GM21619 (cell line): ENCODE measurements at regions not wholly inside any gene's neighbourhood (a gene's known extent, or its start where the extent isn't known, plus 50 kb on each side); places are given as distances from the start of the nearest gene placed in this dataset.
"Not testable (repeated sequence)": the region's sequence is repeated elsewhere in the genome, so short reads cannot be mapped to it uniquely, and the experiment has no call there.

Source experiments
- ATAC-seq: cut with Tn5 transposase; IDR thresholded peaks from one replicate; pipeline ENCODE4 v1.9.1; 2021; ENCODE audit not compliant: unreplicated experiment

GRCh38 chrX:40885989-40886388 is 150.6 kb upstream of the MED14 start:
- no peak for ATAC-seq

DNA sequence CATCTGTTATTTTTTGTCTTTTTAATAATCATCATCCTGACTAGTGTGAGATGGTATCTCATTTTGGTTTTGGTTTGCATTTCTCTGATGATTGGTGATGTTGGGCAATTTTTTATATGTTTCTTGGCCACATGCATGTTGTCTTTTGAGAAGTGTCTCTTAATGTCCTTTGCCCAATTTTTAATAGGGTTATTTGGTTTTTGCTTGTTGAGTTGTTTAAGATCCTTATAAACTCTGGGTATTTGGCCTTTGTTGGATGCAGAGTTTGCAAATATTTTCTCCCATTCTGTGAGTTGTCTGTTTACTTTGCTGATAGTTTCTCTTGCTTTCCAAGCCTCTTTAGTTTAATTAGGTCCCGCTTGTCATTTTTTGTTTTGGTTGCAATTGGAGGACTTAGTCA is 152.1 kb upstream of the MED14 start:
- no peak for ATAC-seq

- ATAC-seq = no peak
These were observed 156.5 kb upstream of the MED14 start for GRCh38 chrX:40891798-40892197.

GRCh38 chrX:40893251-40893910 is 158.0 kb upstream of the MED14 start:
- ATAC-seq = no peak

GRCh38 chrX:40895246-40895645 is 159.9 kb upstream of the MED14 start:
- no peak for ATAC-seq

GRCh38 chrX:40897718-40898270 is 162.5 kb upstream of the MED14 start:
- no peak for ATAC-seq

- not testable (repeated sequence) for ATAC-seq
These were observed 169.4 kb upstream of the MED14 start for GRCh38 chrX:40904739-40905138.

GRCh38 chrX:40908026-40908425 is 172.7 kb upstream of the MED14 start:
- no peak for ATAC-seq

DNA sequence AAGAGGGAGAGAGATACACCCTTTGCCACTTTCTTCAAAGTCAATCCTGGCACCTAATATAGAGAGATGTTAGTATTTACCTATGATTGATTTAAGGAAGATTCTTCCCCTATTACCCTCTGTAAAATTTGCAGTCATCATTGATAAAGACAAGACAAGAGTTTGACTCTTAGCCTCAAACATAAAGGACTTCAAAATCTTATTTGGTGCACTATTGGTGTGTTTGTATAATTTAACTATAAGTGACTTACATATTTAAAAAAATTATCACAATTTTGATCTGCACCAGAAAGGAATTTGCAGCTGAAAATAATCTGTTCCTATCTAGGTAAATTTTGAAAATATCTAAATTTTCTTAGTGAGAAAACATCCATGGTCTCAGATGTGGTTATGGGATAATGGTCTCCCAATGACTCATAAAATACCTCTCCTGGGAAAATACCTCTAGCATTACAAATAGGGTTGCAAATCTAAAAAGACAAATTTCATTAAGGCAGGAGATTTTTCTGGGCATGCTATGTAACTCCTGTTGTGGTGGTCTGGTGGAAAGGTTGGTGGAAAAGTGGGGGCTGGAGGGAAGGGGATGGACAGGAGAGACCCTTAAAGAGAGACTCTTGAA is 173.6 kb upstream of the MED14 start:
- no peak for ATAC-seq

GRCh38 chrX:40912166-40912565 is 173.1 kb upstream of the USP9X start:
- no peak for ATAC-seq

GRCh38 chrX:40912576-40912975 is 172.7 kb upstream of the USP9X start:
- ATAC-seq = no peak

DNA sequence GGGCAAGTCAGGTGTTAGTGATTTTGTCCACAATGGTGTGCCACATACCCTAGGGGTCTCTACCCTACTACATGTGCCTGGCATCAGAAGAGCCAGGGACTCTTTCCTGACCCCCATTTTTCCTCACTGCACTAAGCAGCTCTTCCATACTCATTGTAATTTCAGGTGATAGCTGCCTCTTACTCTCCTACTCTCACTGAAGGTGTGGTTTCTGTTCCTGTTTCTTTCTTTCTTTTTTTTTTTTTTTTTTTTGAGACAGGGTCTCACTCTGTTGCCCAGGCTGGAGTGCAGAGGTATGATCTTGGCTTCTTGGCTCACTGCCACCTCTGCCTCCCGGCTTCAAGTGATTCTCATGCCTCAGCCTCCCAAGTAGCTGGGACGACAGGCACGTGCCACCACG is 164.9 kb upstream of the USP9X start:
- ATAC-seq = no peak

DNA sequence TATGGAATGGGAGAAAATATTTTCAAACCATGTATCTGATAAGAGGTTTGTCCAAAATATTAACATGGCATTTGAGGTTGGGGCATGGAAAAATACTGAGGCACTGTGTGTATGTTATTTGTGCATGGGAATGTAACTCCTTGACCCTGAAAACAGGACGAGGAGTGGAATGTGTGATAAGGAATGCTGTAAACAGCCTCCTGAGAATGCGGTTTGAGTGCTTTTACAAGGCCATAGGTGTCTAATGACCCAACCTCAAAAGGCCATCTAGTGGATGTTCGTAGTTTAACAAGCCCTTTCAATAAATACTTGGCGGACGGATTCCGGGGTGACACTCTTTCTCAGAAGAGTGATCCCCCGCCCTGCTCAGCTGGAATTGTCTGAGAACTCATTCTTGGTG is 162.9 kb upstream of the USP9X start:
- no peak for ATAC-seq

- not testable (repeated sequence) for ATAC-seq
These were observed 158.4 kb upstream of the USP9X start for GRCh38 chrX:40926739-40927427.

- no peak for ATAC-seq
These were observed 157.2 kb upstream of the USP9X start for GRCh38 chrX:40928076-40928475.

DNA sequence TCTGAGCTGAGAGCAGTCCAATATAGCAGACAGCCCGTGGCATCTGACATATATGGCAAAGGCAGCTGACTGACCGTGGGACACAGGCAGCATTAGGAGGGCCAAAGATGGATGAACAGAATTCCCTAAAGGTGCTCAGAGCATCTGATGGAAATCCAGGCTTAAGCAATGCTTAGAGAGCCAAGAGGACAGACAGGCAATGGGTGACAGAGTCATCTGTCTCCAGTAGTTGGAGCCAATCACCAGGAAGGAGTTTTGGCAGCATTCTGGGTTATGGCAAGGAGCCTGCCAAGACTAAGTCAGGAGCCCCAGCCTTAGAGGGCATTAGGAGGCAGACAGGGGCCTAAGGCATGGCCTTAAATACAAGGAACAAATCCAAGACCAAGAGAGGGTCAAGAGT is 153.3 kb upstream of the USP9X start:
- no peak for ATAC-seq

- no peak for ATAC-seq
These were observed 152.0 kb upstream of the USP9X start for GRCh38 chrX:40933132-40933705.

DNA sequence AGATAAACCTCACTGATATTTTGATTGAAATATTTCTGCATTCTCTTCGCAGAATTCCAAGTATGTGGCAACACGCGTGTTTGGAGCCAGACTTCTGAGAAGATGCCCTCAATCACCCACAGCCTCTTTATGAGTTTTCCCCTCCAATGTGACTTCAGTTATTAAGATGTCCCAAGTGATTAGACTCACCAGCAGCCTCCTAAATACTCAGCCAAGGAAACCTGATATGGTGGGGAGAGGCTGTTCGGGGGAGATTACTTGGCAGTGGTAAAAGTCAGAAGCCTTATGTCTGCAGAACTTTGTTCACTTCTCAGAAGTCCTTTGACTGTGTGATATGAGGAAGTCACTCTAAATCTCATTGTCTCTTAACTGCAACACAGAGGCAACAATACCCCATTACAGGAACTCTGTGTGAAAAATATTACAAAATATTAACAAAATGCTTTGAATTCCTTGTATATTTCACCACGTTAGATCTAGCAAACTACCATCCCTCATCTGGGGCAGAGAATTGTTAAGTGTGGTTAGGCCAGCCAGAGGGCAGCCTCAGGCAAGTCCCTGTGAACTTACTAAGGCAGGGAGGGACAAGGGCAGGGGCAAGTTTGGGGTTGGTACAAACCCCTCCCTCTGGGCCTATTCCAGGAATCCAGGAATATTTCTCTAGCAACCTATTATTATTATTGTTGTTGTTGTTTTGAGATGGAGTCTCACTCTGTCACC is 151.4 kb upstream of the USP9X start:
- no peak for ATAC-seq

DNA sequence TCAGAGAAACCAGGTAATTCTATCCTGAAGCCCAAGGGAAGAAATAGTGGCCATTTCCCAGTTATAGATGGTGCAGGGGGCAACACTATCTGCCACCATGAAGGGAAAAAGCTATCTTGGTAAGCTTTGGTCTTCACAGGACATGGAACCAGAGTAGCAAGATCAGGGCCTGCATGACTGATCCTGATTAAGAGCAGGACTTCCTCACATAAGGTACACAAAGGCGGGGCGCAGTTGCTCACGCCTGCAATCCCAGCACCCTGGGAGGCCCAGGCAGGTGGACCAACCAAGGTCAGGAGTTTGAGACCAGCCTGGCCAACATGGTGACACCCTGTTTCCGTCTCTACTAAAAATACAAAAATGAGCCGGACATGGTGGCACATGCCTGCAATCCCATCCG is 148.4 kb upstream of the USP9X start:
- ATAC-seq = no peak

GRCh38 chrX:40938423-40938822 is 146.8 kb upstream of the USP9X start:
- no peak for ATAC-seq

GRCh38 chrX:40943093-40943641 is 142.1 kb upstream of the USP9X start:
- no peak for ATAC-seq
